HG03280 (cell line): ENCODE measurements at regions not wholly inside any gene's neighbourhood (a gene's known extent, or its start where the extent isn't known, plus 50 kb on each side); places are given as distances from the start of the nearest gene placed in this dataset.
"Not testable (repeated sequence)": the region's sequence is repeated elsewhere in the genome, so short reads cannot be mapped to it uniquely, and the experiment has no call there.

Source experiments
- ATAC-seq: cut with Tn5 transposase; IDR thresholded peaks from one replicate; pipeline ENCODE4 v1.9.1; 2021; ENCODE audit warnings: mild to moderate bottlenecking, moderate library complexity; ENCODE audit not compliant: unreplicated experiment

GRCh38 chr2:7861910-7862702 lies 819.8 kb upstream of the ID2 start:
- ATAC-seq = no peak

GRCh38 chr2:7866104-7866503 lies 815.8 kb upstream of the ID2 start:
- no peak for ATAC-seq

DNA sequence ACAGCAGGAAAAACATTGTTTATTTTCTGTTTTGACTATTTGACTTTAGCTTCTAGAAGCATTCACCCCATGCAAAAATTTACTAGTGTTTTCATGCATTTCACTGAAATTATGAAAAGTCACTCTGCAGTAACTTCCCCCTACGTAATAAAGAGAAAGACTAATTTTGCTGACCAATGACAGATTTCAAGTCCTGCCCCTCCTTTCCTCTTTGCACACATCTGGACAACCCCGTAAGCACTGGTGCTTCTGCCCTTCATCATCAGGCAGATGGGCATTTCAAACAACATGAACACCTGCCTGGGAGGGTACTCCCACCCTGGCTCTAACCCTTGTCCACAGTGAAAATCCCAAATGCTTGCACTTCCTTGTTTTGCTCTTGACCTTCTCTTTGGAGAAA lies 815.0 kb upstream of the ID2 start:
- no peak for ATAC-seq

- ATAC-seq = no peak
These were observed 814.0 kb upstream of the ID2 start for GRCh38 chr2:7867867-7868266.

DNA sequence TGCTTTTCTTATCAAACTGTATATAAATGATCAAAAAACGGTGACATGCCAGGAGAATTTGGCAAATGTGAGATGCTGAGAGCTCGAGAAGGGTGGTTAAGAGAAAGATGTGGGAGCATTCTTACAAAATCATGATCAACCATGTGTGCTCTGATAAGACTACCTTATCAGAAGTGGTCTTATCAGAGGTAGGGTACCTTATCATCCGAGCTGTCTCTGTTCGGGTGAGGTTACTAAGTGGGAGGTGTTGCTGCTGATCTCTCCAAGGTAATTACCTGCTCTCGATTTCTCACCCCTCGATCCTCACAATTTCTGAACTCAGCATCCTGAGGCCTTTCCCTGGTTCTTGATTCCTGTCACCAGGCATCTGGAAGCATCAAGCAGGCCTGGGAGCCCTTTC lies 813.0 kb upstream of the ID2 start:
- no peak for ATAC-seq

GRCh38 chr2:7876445-7876844 lies 805.4 kb upstream of the ID2 start:
- ATAC-seq = not testable (repeated sequence)

- not testable (repeated sequence) for ATAC-seq
These were observed 803.6 kb upstream of the ID2 start for GRCh38 chr2:7878266-7878665.

- no peak for ATAC-seq
These were observed 802.9 kb upstream of the ID2 start for GRCh38 chr2:7878786-7879482.

DNA sequence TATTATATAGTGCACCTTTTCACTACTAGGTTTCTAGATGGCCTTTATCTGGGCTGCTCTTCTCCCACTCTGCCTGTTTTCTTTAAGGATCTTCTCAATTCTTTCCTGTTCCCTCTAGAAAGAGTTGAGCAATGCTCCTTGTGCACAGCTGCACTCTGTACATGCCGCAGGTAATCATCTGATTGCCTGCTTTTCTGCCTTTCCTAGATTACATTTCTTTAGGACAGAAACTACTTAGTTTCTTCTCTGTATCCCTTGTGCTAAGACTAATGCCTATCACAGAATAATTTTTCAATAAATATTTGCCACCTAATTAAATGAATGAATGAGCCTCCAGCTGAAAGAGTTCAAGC lies 802.4 kb upstream of the ID2 start:
- no peak for ATAC-seq

DNA sequence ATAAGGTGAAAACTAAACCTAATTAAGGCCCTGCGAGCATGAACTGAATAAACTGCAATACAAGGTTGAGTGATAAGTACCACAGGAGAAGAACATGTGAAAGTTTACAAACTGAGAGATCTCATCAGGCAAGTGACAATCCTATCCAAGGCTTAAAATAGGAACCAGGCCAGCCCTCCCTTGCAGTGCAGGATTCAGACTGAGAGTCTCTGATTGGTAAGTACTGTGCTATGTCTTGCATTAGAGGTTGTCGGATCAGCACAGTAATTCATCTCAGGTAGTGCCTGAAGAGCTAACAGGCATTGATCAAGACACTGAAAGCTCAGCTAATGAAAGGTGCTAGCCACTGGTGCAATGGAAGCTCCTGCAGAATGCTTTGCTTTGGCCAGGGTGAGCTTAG lies 801.7 kb upstream of the ID2 start:
- no peak for ATAC-seq

GRCh38 chr2:7880566-7880965 lies 801.3 kb upstream of the ID2 start:
- ATAC-seq = no peak

GRCh38 chr2:7881063-7881462 lies 800.8 kb upstream of the ID2 start:
- ATAC-seq = no peak

- no peak for ATAC-seq
These were observed 800.4 kb upstream of the ID2 start for GRCh38 chr2:7881466-7881865.

GRCh38 chr2:7882296-7882695 lies 799.6 kb upstream of the ID2 start:
- ATAC-seq = no peak

DNA sequence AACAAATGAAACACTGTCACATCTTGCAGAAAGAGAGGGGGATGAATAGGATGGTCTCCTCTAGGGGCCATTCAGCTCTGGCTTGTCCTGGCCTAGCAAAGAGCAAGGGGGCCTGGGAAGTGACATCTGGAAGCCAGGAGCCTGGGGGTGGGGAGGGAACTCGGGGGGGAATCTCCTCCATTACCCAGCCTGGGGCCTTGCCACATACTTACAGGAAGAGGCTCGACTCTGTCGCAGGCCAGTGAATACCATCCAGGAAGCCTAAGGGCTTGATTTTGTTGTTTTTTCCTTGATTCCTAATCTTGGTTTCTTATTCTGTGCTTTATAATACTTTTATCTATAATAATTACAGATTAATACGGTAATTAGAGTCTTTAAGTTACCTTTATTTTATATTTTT lies 797.5 kb upstream of the ID2 start:
- ATAC-seq = no peak

DNA sequence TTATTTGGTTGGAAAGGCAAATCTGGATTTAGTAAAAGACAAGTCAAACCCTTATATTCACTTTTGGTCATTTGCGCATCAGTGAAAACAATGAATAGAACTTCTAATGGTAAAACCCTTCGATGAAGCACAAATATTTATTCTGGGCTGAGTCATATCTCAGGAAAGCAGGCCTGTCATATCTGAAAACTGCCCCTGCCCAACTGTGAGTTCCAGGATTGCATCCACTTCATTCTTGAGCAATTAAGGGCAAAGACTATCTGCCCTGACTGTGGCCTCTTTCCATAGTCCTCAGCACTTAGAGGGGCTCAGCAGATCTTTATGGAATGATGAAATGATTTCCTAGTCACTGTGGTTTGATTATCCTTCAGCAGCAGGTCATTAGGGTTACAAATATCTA lies 795.2 kb upstream of the ID2 start:
- no peak for ATAC-seq

DNA sequence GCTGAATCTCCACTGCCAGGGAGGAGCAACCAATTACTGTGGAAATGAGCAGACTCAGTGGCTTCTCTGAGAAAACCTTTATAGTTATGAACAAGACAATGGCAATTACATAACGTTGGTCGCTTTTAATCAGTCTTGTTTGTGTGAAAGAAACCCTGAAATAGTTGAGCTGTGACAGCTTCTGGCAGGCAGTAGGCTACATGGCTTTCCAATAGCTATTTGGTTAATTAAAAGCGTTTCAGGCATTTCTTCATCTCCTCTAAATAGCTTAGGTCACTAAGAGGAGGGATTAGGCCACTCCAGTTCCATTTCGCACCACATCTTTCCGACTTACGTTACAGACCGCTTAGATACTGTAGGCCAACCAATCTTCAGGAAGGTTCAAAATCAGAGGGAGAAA lies 794.4 kb upstream of the ID2 start:
- ATAC-seq = no peak

- no peak for ATAC-seq
These were observed 793.0 kb upstream of the ID2 start for GRCh38 chr2:7888876-7889275.

DNA sequence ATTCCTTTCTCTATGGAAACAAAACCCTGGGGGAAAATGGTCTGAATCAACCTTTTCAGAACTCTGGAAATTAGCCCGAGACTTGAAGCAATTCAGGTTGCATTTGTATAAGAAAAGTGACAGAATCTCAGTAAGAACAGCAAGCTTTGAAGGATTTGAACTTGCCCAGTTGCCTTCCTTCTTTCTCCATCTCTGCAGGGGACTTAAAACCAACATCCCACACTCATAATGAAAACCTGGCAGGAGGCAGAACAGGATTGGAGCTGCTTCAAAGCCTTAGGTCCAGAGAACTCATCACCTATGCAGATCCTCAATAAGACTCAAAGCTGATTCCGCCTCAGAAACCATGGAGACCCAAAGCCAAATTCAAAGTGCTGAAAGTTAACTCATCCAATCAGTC lies 790.5 kb upstream of the ID2 start:
- no peak for ATAC-seq

DNA sequence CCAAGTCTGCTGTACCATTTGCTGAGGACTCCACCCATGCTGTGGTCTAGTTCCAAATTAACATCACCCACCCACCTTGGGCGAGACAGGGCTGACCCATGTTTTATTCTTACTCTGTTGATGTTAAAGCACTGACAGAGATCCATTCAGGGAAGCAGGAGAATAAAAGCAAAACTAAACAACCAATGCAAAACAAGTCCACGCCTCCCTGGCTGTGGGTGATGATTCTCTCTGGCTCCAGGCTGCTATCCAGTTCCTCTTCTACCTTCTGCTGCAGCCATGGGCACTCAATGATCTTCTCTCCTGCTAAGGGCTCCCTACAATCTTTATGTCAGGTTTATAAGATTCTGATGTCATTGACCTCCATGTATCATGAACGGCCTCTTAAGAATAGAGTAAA lies 786.6 kb upstream of the ID2 start:
- no peak for ATAC-seq

DNA sequence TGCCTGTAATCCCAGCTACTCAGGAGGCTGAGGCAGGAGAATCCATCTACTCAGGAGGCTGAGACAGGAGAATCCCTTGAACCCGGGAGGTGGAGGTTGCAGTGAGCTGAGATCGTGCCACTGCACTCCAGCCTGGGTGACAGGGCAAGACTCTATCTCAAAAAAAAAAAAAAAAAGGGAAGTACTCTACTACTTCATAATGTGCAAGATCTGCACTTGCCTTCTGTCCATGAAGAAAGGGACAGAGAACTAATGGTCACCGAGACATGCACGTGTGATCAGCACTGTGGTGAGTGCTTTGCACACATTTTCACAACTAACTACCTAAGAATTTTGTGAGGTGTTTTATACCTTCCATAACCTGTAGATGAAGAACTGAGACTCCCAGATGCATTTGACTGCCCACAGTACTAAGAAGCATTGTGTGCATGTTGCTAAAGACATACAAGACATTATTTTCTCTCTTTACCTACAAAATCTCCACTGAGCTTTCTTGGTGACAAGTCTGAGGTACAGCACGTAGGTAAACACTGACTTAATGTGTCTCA lies 784.8 kb upstream of the ID2 start:
- no peak for ATAC-seq

- no peak for ATAC-seq
These were observed 782.6 kb upstream of the ID2 start for GRCh38 chr2:7899241-7899640.
